OCI-LY3 (cell line): ENCODE measurements at regions not wholly inside any gene's neighbourhood (a gene's known extent, or its start where the extent isn't known, plus 50 kb on each side); places are given as distances from the start of the nearest gene placed in this dataset.

Experiments
- H2AFZ ChIP-seq: fragments of 200-600, 300-600 bp; shearing (Covaris generic); 2 replicates; pipeline ENCODE4 v1.6.0; 2014; ENCODE audit warnings: antibody characterized with exemption, low read depth, low read length
- H3K27ac ChIP-seq: fragments of 200-600, 300-600 bp; sonication (generic); 2 replicates; pipeline ENCODE4 v1.5.1; 2014; ENCODE audit warnings: mild to moderate bottlenecking, low read length, moderate library complexity, mixed read lengths
- H3K27me3 ChIP-seq: fragments of 200-600, 300-600 bp; sonication (generic); 2 replicates; pipeline ENCODE4 v1.6.1; 2014; ENCODE audit warnings: low read depth, low read length, mixed read lengths
- H3K36me3 ChIP-seq: fragments of 200-600, 300-600 bp; sonication (generic); replicated peaks from 2 replicates; pipeline ENCODE3; 2014; ENCODE audit warnings: low read depth, low read length, mixed read lengths
- H3K4me1 ChIP-seq: fragments of 300-600, 200-600 bp; sonication (generic); 2 replicates; pipeline ENCODE4 v1.6.1; 2014; ENCODE audit warnings: low read length, mixed read lengths
- H3K4me2 ChIP-seq: fragments of 200-600, 300-600 bp; sonication (generic); 2 replicates; pipeline ENCODE4 v1.6.1; 2014; ENCODE audit warnings: low read length, mixed read lengths
- H3K4me3 ChIP-seq: fragments of 300-600, 200-600 bp; sonication (generic); 2 replicates; pipeline ENCODE4 v1.5.1; 2014; ENCODE audit warnings: antibody characterized with exemption, mild to moderate bottlenecking, low read length, moderate library complexity
- H3K79me2 ChIP-seq: fragments of 300-600, 200-600 bp; shearing (Covaris generic); 2 replicates; pipeline ENCODE4 v1.6.1; 2014; ENCODE audit warnings: mild to moderate bottlenecking, low read length, mixed read lengths
- H3K9ac ChIP-seq: fragments of 300-600, 200-600 bp; shearing (Covaris generic); 2 replicates; pipeline ENCODE4 v1.6.0; 2014; ENCODE audit warnings: mild to moderate bottlenecking, low read length, moderate library complexity
- H3K9me3 ChIP-seq: fragments of 200-600, 300-600 bp; shearing (Covaris generic); 2 replicates; pipeline ENCODE4 v1.6.1; 2014; ENCODE audit warnings: low read length, mixed read lengths; ENCODE audit not compliant: insufficient read depth
- H4K20me1 ChIP-seq: fragments of 200-600, 300-600 bp; sonication (generic); 2 replicates; pipeline ENCODE4 v1.6.1; 2016; ENCODE audit warnings: low read length, mixed read lengths; ENCODE audit not compliant: insufficient read depth
- EZH2phosphoT487 ChIP-seq: fragments of 200-600 bp; shearing (Covaris generic); IDR thresholded peaks from 2 replicates; pipeline ENCODE4 v1.6.1; 2018; ENCODE audit warnings: antibody characterized with exemption, mixed run types, low read depth
- TF ChIP-seq, protein P1 (sequence below): fragments of 200-600, 300-600 bp; sonication (generic); IDR thresholded peaks from 2 replicates; pipeline ENCODE4 v1.5.1; 2014; ENCODE audit warnings: antibody characterized with exemption, low read length, low read depth

- Histone ChIP-seq H3K79me2 (no peaks in the 10 kb centered on the region), H2AFZ (no peak overlapping the region), H3K9me3 (no peaks in the 10 kb centered on the region), H4K20me1 (no peaks in the 10 kb centered on the region), H3K27ac (no peak overlapping the region), H3K27me3 (no peaks in the 10 kb centered on the region), H3K9ac (no peak overlapping the region), H3K4me1 (no peaks in the 10 kb centered on the region), H3K4me2 (no peak overlapping the region), H3K36me3 (no peaks in the 10 kb centered on the region), H3K4me3 (no peak overlapping the region)
- no peak for TF ChIP-seq EZH2phosphoT487
Observed at GRCh38 chr5:125894383-125894782, 528.8 kb upstream of the GRAMD2B start.

DNA sequence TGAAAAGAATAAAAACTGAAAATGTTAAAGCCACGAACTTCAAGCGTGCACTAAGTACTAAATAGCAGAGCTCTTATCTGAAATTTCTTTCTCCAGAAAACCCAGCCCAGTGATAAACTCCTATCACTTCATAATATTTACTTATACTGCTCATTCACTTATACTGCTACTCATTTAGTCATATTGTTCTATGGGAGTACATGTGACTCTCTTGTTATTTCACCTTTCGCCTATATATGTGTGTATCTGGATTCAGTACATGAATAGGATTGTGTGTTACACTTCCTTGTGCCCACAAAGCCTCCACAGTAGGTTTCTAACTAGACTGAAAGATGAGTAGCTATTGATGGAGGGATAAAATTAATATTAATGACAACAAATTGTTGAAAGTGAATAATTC, 526.8 kb upstream of the GRAMD2B start:
- no peaks in the 10 kb centered on the region for H3K79me2 ChIP-seq
- no peak overlapping the region for H3K4me3 ChIP-seq
- no peak overlapping the region for H3K4me2 ChIP-seq
- no peak for TF ChIP-seq EZH2phosphoT487
- TF ChIP-seq, protein P1, sequence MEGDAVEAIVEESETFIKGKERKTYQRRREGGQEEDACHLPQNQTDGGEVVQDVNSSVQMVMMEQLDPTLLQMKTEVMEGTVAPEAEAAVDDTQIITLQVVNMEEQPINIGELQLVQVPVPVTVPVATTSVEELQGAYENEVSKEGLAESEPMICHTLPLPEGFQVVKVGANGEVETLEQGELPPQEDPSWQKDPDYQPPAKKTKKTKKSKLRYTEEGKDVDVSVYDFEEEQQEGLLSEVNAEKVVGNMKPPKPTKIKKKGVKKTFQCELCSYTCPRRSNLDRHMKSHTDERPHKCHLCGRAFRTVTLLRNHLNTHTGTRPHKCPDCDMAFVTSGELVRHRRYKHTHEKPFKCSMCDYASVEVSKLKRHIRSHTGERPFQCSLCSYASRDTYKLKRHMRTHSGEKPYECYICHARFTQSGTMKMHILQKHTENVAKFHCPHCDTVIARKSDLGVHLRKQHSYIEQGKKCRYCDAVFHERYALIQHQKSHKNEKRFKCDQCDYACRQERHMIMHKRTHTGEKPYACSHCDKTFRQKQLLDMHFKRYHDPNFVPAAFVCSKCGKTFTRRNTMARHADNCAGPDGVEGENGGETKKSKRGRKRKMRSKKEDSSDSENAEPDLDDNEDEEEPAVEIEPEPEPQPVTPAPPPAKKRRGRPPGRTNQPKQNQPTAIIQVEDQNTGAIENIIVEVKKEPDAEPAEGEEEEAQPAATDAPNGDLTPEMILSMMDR: no peak
- H4K20me1 ChIP-seq: no peaks in the 10 kb centered on the region
- no peaks in the 10 kb centered on the region for H3K9me3 ChIP-seq
- H3K27me3 ChIP-seq: no peaks in the 10 kb centered on the region
- no peak overlapping the region for H3K27ac ChIP-seq
- no peak overlapping the region for H2AFZ ChIP-seq
- H3K4me1 ChIP-seq: no peaks in the 10 kb centered on the region
- H3K36me3 ChIP-seq: no peaks in the 10 kb centered on the region
- no peak overlapping the region for H3K9ac ChIP-seq

GRCh38 chr5:125897089-125897488, 526.1 kb upstream of the GRAMD2B start:
- no peaks in the 10 kb centered on the region for H4K20me1 ChIP-seq
- H3K4me3 ChIP-seq: no peak overlapping the region
- no peak overlapping the region for H2AFZ ChIP-seq
- no peak overlapping the region for H3K27ac ChIP-seq
- no peaks in the 10 kb centered on the region for H3K27me3 ChIP-seq
- H3K79me2 ChIP-seq: no peaks in the 10 kb centered on the region
- H3K36me3 ChIP-seq: no peaks in the 10 kb centered on the region
- H3K9ac ChIP-seq: no peak overlapping the region
- no peaks in the 10 kb centered on the region for H3K9me3 ChIP-seq
- H3K4me1 ChIP-seq: no peaks in the 10 kb centered on the region
- TF ChIP-seq, protein P1: no peak
- no peak for TF ChIP-seq EZH2phosphoT487
- no peak overlapping the region for H3K4me2 ChIP-seq

DNA sequence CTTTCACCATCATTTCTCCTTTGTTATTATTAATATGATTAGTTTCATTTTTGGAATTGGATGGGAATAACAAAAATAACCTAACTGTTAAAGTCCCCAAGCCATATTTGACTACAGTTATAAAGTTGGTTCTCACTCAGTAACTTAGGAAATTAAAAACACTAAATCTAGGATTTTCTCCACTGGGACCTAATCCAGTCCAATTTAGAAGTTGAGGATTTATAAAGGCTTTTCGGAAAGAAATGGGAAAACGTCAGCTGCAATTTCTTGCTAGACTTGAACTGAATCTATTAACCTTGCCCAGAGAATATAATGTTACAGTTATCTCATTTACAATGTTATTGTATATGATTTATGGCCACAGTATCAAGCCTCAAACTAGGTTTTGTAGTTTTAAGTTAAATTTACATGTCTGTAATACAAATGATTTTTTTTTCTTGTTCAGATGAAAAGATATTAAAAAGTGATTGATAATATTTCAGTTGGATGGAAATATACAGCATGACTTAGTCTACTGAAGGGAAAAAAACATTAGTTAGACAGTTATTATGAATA, 524.3 kb upstream of the GRAMD2B start:
- TF ChIP-seq, protein P1: no peak
- no peak for TF ChIP-seq EZH2phosphoT487
- no peak overlapping the region for H3K4me3 ChIP-seq
- no peaks in the 10 kb centered on the region for H3K4me1 ChIP-seq
- no peaks in the 10 kb centered on the region for H3K79me2 ChIP-seq
- no peak overlapping the region for H2AFZ ChIP-seq
- H3K9me3 ChIP-seq: no peaks in the 10 kb centered on the region
- H3K27ac ChIP-seq: no peak overlapping the region
- no peaks in the 10 kb centered on the region for H4K20me1 ChIP-seq
- H3K36me3 ChIP-seq: no peaks in the 10 kb centered on the region
- H3K4me2 ChIP-seq: no peak overlapping the region
- H3K9ac ChIP-seq: no peak overlapping the region
- H3K27me3 ChIP-seq: no peaks in the 10 kb centered on the region

GRCh38 chr5:125912028-125912427, 511.2 kb upstream of the GRAMD2B start:
- Histone ChIP-seq H3K4me1 (no peaks in the 10 kb centered on the region), H2AFZ (no peak overlapping the region), H3K4me2 (no peak overlapping the region), H3K79me2 (no peaks in the 10 kb centered on the region), H3K9me3 (no peaks in the 10 kb centered on the region), H3K27ac (no peak overlapping the region), H3K36me3 (no peaks in the 10 kb centered on the region), H4K20me1 (no peaks in the 10 kb centered on the region), H3K9ac (no peak overlapping the region), H3K4me3 (no peak overlapping the region), H3K27me3 (no peaks in the 10 kb centered on the region)
- no peak for TF ChIP-seq EZH2phosphoT487
- TF ChIP-seq, protein P1: no peak
